ENCODE measurements at regions not wholly inside any gene's neighbourhood (a gene's known extent, or its start where the extent isn't known, plus 50 kb on each side); places are given as distances from the start of the nearest gene placed in this dataset.

GRCh38 chr4:44098973-44099372 is 349.6 kb downstream of the KCTD8 start:
- TF ChIP-seq EZH2 (IDR thresholded peaks at IDR 0.05; ENCODE audit: borderline replicate concordance) (no peak), CTCF (IDR thresholded peaks at IDR 0.05; ENCODE audit: poor library complexity) (no peak), EZH2phosphoT487 (IDR thresholded peaks at IDR 0.05; ENCODE audit: low read depth, severe bottlenecking, unreplicated experiment) (no peak)
